Thyroid gland (tissue), 4 donors: ENCODE measurements at regions not wholly inside any gene's neighbourhood (a gene's known extent, or its start where the extent isn't known, plus 50 kb on each side); places are given as distances from the start of the nearest gene placed in this dataset.

Experiments used
- CTCF ChIP-seq, 6 experiments: fragments of 200-600 bp in 3 of 6; fragments of 450-650 bp in 3 of 6; sonication (generic) in 3 of 6; IDR thresholded peaks; one replicate each; pipeline ENCODE4 v1.5.1; 2016 to 2019; ENCODE audit warnings: antibody characterized with exemption in 6 of 6, mild to moderate bottlenecking in 2 of 6, inconsistent platforms in 1 of 6, moderate library complexity in 1 of 6
- POLR2A ChIP-seq, 2 donors: fragments of 450-650 bp; IDR thresholded peaks; one replicate each; pipeline ENCODE4 v1.6.1; 2017; ENCODE audit warnings: antibody characterized with exemption in 2 of 2, mild to moderate bottlenecking in 2 of 2, moderate library complexity in 1 of 2

GRCh38 chr5:74140409-74140808, 500.1 kb downstream of the ENC1 start:
- TF ChIP-seq POLR2A (IDR thresholded peaks at IDR 0.05) (no peak), CTCF (IDR thresholded peaks at IDR 0.05) (no peak)
